GM23338 (cell line): ENCODE measurements at regions not wholly inside any gene's neighbourhood (a gene's known extent, or its start where the extent isn't known, plus 50 kb on each side); places are given as distances from the start of the nearest gene placed in this dataset.

Experiments
- EZH2phosphoT487 ChIP-seq: fragments of 200-600 bp; sonication (generic); IDR thresholded peaks from one replicate; pipeline ENCODE4 v1.8.1; 2018; ENCODE audit warnings: antibody characterized with exemption; ENCODE audit not compliant: unreplicated experiment
- JUNB ChIP-seq: IDR thresholded peaks from one replicate; pipeline ENCODE4 v1.6.1; 2016; ENCODE audit warnings: antibody characterized with exemption; ENCODE audit not compliant: unreplicated experiment
- POLR2AphosphoS5 ChIP-seq: IDR thresholded peaks from 2 replicates; pipeline ENCODE4 v1.6.1; 2016; ENCODE audit warnings: antibody characterized with exemption, low read depth
- ZNF331 ChIP-seq: fragments of 250-450 bp; sonication (Bioruptor Pico); IDR thresholded peaks from 2 replicates; pipeline ENCODE4 v1.5.0; 2020; ENCODE audit warnings: low read depth, mild to moderate bottlenecking, moderate library complexity
- TF ChIP-seq, protein P1 (sequence below): fragments of 250-450 bp; sonication (Bioruptor Pico); IDR thresholded peaks from 2 replicates; pipeline ENCODE4 v1.5.0; 2020; ENCODE audit warnings: mild to moderate bottlenecking, moderate library complexity
- TF ChIP-seq, protein P2 (sequence below): IDR thresholded peaks from one replicate; pipeline ENCODE4 v1.6.1; 2018; ENCODE audit warnings: antibody characterized with exemption; ENCODE audit not compliant: unreplicated experiment

GRCh38 chr2:192675681-192676080 lies 480.9 kb upstream of the TMEFF2 start (continued):
- TF ChIP-seq, protein P1, sequence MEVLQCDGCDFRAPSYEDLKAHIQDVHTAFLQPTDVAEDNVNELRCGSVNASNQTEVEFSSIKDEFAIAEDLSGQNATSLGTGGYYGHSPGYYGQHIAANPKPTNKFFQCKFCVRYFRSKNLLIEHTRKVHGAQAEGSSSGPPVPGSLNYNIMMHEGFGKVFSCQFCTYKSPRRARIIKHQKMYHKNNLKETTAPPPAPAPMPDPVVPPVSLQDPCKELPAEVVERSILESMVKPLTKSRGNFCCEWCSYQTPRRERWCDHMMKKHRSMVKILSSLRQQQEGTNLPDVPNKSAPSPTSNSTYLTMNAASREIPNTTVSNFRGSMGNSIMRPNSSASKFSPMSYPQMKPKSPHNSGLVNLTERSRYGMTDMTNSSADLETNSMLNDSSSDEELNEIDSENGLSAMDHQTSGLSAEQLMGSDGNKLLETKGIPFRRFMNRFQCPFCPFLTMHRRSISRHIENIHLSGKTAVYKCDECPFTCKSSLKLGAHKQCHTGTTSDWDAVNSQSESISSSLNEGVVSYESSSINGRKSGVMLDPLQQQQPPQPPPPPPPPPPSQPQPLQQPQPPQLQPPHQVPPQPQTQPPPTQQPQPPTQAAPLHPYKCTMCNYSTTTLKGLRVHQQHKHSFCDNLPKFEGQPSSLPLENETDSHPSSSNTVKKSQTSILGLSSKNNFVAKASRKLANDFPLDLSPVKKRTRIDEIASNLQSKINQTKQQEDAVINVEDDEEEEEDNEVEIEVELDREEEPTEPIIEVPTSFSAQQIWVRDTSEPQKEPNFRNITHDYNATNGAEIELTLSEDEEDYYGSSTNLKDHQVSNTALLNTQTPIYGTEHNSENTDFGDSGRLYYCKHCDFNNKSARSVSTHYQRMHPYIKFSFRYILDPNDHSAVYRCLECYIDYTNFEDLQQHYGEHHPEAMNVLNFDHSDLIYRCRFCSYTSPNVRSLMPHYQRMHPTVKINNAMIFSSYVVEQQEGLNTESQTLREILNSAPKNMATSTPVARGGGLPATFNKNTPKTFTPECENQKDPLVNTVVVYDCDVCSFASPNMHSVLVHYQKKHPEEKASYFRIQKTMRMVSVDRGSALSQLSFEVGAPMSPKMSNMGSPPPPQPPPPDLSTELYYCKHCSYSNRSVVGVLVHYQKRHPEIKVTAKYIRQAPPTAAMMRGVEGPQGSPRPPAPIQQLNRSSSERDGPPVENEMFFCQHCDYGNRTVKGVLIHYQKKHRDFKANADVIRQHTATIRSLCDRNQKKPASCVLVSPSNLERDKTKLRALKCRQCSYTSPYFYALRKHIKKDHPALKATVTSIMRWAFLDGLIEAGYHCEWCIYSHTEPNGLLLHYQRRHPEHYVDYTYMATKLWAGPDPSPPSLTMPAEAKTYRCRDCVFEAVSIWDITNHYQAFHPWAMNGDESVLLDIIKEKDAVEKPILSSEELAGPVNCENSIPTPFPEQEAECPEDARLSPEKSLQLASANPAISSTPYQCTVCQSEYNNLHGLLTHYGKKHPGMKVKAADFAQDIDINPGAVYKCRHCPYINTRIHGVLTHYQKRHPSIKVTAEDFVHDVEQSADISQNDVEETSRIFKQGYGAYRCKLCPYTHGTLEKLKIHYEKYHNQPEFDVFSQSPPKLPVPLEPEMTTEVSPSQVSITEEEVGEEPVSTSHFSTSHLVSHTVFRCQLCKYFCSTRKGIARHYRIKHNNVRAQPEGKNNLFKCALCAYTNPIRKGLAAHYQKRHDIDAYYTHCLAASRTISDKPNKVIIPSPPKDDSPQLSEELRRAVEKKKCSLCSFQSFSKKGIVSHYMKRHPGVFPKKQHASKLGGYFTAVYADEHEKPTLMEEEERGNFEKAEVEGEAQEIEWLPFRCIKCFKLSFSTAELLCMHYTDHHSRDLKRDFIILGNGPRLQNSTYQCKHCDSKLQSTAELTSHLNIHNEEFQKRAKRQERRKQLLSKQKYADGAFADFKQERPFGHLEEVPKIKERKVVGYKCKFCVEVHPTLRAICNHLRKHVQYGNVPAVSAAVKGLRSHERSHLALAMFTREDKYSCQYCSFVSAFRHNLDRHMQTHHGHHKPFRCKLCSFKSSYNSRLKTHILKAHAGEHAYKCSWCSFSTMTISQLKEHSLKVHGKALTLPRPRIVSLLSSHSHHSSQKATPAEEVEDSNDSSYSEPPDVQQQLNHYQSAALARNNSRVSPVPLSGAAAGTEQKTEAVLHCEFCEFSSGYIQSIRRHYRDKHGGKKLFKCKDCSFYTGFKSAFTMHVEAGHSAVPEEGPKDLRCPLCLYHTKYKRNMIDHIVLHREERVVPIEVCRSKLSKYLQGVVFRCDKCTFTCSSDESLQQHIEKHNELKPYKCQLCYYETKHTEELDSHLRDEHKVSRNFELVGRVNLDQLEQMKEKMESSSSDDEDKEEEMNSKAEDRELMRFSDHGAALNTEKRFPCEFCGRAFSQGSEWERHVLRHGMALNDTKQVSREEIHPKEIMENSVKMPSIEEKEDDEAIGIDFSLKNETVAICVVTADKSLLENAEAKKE (CRISPR knock-in tag): no peak
- TF ChIP-seq, protein P2, sequence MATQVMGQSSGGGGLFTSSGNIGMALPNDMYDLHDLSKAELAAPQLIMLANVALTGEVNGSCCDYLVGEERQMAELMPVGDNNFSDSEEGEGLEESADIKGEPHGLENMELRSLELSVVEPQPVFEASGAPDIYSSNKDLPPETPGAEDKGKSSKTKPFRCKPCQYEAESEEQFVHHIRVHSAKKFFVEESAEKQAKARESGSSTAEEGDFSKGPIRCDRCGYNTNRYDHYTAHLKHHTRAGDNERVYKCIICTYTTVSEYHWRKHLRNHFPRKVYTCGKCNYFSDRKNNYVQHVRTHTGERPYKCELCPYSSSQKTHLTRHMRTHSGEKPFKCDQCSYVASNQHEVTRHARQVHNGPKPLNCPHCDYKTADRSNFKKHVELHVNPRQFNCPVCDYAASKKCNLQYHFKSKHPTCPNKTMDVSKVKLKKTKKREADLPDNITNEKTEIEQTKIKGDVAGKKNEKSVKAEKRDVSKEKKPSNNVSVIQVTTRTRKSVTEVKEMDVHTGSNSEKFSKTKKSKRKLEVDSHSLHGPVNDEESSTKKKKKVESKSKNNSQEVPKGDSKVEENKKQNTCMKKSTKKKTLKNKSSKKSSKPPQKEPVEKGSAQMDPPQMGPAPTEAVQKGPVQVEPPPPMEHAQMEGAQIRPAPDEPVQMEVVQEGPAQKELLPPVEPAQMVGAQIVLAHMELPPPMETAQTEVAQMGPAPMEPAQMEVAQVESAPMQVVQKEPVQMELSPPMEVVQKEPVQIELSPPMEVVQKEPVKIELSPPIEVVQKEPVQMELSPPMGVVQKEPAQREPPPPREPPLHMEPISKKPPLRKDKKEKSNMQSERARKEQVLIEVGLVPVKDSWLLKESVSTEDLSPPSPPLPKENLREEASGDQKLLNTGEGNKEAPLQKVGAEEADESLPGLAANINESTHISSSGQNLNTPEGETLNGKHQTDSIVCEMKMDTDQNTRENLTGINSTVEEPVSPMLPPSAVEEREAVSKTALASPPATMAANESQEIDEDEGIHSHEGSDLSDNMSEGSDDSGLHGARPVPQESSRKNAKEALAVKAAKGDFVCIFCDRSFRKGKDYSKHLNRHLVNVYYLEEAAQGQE: no peak
- TF ChIP-seq POLR2AphosphoS5 (no peak), JUNB (no peak), ZNF331 (CRISPR knock-in tag) (no peak), EZH2phosphoT487 (no peak)
